Breast epithelium (tissue), 4 donors: ENCODE measurements at regions not wholly inside any gene's neighbourhood (a gene's known extent, or its start where the extent isn't known, plus 50 kb on each side); places are given as distances from the start of the nearest gene placed in this dataset.

Experiments
- DNase-seq, 2 donors: peaks; one replicate each; pipeline ENCODE4 v3.0.0-alpha.2; 2019; ENCODE audit warnings: low spot score in 2 of 2
- H3K27ac ChIP-seq, 2 donors: fragments of 200-600 bp; sonication (generic) in 1 of 2; one replicate each; pipeline ENCODE4 v1.5.1; 2016 to 2019; ENCODE audit warnings: mild to moderate bottlenecking in 1 of 2
- H3K27me3 ChIP-seq, 2 donors: fragments of 200-600 bp; sonication (generic) in 1 of 2; one replicate each; pipeline versions ENCODE4 v1.5.1 to v1.6.0; 2017 to 2019; ENCODE audit warnings: control low read depth in 1 of 2, mild to moderate bottlenecking in 1 of 2
- H3K36me3 ChIP-seq: fragments of 200-600 bp; one replicate; pipeline ENCODE4 v1.5.1; 2019
- H3K4me1 ChIP-seq, 2 donors: fragments of 200-600 bp; sonication (generic); one replicate each; pipeline ENCODE4 v1.5.1; 2016 to 2019; ENCODE audit warnings: control low read depth in 1 of 2
- H3K4me3 ChIP-seq, 3 donors: fragments of 200-600 bp; sonication (generic); 1 replicate in 2 of 3; 2 replicates in 1 of 3; pipeline ENCODE4 v1.5.1; 2016 to 2019; ENCODE audit warnings: mild to moderate bottlenecking in 3 of 3, moderate library complexity in 2 of 3
- H3K9me3 ChIP-seq, 2 donors: fragments of 200-600 bp; sonication (generic) in 1 of 2; one replicate each; pipeline ENCODE4 v1.5.1; 2016 to 2019; ENCODE audit warnings: control low read depth in 1 of 2
- POLR2A ChIP-seq: fragments of 450-650 bp; IDR thresholded peaks from one replicate; pipeline ENCODE4 v1.6.1; 2016; ENCODE audit warnings: antibody characterized with exemption, mild to moderate bottlenecking, moderate library complexity
- POLR2AphosphoS5 ChIP-seq, 3 donors: sonication (generic); formaldehyde crosslinking; IDR thresholded peaks; one replicate each; pipeline ENCODE4 v1.6.1; 2017; ENCODE audit warnings: antibody characterized with exemption in 3 of 3
- intact Hi-C: fragments of 100-400 bp; cut with DNase I; formaldehyde crosslinking; loops from one replicate; pipeline ENCODE4 v1.15.1; 2023; ENCODE audit warnings: low total_unique reads
- TF ChIP-seq, protein P1 (sequence below), 3 donors: fragments of 450-650 bp; IDR thresholded peaks; one replicate each; pipeline ENCODE4 v1.5.1; 2016 to 2017; ENCODE audit warnings: antibody characterized with exemption in 3 of 3, mild to moderate bottlenecking in 3 of 3, moderate library complexity in 3 of 3

DNA sequence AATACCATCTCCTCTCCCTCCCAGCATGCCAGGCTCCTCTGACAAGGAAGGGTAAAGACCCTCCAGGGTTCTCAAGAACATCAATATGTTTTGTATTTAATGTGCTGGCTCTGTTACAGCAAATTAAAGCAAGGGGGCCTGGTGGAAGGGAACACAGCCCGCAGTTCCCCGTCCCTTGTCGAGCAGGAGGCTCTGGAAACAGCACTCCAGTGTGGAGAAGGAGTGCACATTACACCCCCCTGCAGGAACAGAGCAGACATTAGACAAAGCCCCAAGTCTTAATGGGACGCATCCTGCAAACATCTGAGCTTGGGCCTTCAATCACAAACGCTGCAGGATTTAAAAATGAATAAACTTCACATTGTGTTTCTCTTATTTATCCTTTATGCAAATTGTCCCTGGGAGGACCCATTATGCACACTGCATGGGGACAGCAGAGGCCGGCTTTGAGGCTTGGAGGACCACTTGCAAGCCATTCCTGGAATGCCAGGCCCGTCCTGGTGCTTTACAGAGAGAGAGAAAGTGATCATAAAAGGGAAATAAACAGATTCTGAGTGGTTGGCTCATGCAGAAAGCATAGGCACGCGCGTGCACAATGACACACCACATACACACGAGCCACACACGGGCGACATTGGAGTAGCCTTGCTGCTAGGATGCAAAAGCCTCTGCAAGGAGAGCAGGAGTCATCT lies 328.7 kb downstream of the SMAD2 start:
- Histone ChIP-seq H3K27ac (no peak overlapping the region), H3K36me3 (no peaks in the 10 kb centered on the region), H3K9me3 (no peaks in the 10 kb centered on the region), H3K4me1 (no peaks in the 10 kb centered on the region), H3K4me3 (no peak overlapping the region), H3K27me3 (no peaks in the 10 kb centered on the region)
- no peak for DNase-seq
- intact Hi-C loops, result no loop called here
- TF ChIP-seq POLR2AphosphoS5 (IDR thresholded peaks at IDR 0.05) (no peak), POLR2A (no peak)
- TF ChIP-seq, protein P1, sequence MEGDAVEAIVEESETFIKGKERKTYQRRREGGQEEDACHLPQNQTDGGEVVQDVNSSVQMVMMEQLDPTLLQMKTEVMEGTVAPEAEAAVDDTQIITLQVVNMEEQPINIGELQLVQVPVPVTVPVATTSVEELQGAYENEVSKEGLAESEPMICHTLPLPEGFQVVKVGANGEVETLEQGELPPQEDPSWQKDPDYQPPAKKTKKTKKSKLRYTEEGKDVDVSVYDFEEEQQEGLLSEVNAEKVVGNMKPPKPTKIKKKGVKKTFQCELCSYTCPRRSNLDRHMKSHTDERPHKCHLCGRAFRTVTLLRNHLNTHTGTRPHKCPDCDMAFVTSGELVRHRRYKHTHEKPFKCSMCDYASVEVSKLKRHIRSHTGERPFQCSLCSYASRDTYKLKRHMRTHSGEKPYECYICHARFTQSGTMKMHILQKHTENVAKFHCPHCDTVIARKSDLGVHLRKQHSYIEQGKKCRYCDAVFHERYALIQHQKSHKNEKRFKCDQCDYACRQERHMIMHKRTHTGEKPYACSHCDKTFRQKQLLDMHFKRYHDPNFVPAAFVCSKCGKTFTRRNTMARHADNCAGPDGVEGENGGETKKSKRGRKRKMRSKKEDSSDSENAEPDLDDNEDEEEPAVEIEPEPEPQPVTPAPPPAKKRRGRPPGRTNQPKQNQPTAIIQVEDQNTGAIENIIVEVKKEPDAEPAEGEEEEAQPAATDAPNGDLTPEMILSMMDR (IDR thresholded peaks at IDR 0.05), result no peak

DNA sequence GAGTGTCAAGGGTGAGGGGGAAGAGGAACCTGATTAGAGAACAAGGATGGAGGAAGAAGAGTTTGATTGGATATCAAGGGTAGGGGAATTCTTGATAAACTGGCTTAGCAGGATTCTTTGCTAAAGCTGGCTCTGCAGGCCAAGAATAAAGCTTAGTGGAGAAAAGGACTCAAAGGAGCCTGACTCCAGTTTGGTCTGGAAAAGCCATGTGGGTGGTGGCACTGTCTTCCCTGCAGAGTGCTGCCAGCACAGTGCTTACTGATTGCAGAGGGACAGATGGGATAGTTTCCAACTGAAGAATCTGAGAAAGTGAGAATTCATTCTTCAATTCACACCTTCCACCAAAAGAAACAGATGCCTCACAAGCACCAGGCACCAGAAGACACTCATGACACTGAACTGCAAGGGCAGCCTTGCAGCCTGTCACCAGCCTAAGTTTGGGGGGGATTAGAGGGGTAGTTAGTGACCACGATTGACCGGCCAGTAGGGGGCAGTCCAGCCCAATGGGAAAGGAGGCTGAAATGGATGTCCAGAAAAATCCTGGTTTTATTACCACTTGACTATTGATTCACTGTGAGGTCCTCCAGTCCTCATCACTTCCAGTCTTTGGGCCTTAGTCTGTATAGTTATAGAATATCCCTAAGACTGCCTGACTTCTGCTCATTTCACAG lies 334.5 kb downstream of the SMAD2 start:
- no peaks in the 10 kb centered on the region for H3K36me3 ChIP-seq
- intact Hi-C loops, result no loop called here
- TF ChIP-seq POLR2A (no peak), POLR2AphosphoS5 (IDR thresholded peaks at IDR 0.05) (no peak)
- TF ChIP-seq, protein P1 (IDR thresholded peaks at IDR 0.05), result no peak
- no peak for DNase-seq
- H3K4me1 ChIP-seq, result no peaks in the 10 kb centered on the region
- H3K27me3 ChIP-seq, result peaks cover 0 to 27% of the 10 kb centered on the region in 2 donors
- H3K4me3 ChIP-seq, result no peak overlapping the region
- peaks cover 0 to 12% of the 10 kb centered on the region in 2 donors for H3K9me3 ChIP-seq
- H3K27ac ChIP-seq, result no peak overlapping the region

DNA sequence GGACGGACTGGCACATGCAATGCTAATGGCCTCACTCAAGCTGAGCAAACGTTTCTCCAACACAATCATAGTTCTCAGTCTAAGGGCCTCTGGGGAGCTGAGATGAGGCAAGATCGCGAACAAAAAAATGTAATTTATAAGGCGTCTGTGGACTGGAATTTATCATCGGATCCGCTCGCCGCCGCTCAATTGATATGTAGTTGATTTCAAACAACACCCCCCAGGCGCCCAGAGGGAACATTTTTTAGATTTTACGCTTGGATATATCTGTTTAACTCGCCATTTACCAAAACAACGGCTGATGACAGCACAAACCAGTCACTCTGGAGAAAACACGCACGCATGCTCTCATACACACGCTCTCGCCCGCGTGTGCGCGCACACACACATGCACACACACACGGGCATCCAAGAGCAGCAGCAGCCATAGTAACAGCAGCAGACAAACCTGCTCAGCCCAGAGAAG lies 335.8 kb downstream of the SMAD2 start:
- Histone ChIP-seq H3K27me3 (peaks cover 0 to 27% of the 10 kb centered on the region in 2 donors), H3K4me3 (no peak overlapping the region), H3K9me3 (peaks cover 0 to 12% of the 10 kb centered on the region in 2 donors), H3K4me1 (no peaks in the 10 kb centered on the region), H3K36me3 (no peaks in the 10 kb centered on the region), H3K27ac (no peak overlapping the region)
- intact Hi-C loops, result no loop called here
- TF ChIP-seq POLR2A, result no peak
- no peak for TF ChIP-seq POLR2AphosphoS5 (IDR thresholded peaks at IDR 0.05)
- TF ChIP-seq, protein P1 (IDR thresholded peaks at IDR 0.05), result no peak
- DNase-seq, result no peak

DNA sequence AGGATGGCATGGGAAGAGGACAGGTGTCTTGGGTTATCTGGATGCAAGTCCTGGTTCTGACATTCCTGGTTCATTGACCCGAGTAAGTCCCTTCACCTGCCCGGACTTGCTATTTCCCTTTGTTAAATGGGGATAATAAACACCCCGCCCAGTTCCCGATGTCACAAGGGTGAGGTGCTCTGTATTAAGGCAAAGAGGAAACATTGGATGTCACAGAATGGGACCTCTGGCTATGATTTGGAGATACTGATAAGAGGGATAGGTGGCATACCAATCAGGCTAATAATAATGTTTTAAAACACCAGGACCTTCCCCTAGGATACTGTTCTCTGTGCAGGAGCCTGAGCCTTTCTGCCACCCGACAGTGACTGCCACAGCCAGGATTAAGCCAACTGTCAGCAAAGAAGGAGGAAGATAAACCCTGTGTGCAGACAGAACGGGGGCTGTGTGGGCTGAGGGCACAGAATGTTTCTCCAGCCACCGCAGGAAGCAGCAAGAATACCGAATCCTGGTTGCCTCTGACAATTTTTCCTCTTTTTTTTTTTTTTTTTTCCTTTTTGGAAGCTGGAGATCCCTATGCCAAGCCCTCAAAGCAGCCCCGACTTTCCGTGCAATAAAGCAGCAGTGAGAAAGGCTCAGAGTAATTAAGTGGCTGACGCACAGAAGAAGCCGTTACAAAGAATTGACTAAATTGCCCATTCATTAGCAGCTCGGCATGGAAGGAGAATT lies 336.6 kb downstream of the SMAD2 start:
- DNase-seq, result no peak
- TF ChIP-seq POLR2AphosphoS5 (IDR thresholded peaks at IDR 0.05) (no peak), POLR2A (no peak)
- TF ChIP-seq, protein P1 (IDR thresholded peaks at IDR 0.05), result no peak
- Histone ChIP-seq H3K4me1 (no peaks in the 10 kb centered on the region), H3K36me3 (no peaks in the 10 kb centered on the region), H3K4me3 (no peak overlapping the region), H3K27ac (no peak overlapping the region), H3K27me3 (peaks cover 0 to 27% of the 10 kb centered on the region in 2 donors), H3K9me3 (peaks cover 0 to 12% of the 10 kb centered on the region in 2 donors)
- intact Hi-C loops, result no loop called here
